Astrocyte (in vitro differentiated cells and primary cell): ENCODE measurements at regions not wholly inside any gene's neighbourhood (a gene's known extent, or its start where the extent isn't known, plus 50 kb on each side); places are given as distances from the start of the nearest gene placed in this dataset.

ENCODE experiments used
- EZH2 ChIP-seq: IDR thresholded peaks from 2 replicates; pipeline ENCODE4 v1.6.1; 2012; ENCODE audit warnings: mild to moderate bottlenecking, low read length, inconsistent platforms; ENCODE audit not compliant: insufficient read depth
- TF ChIP-seq, protein P1 (sequence below): IDR thresholded peaks from 2 replicates; pipeline ENCODE4 v1.5.1; 2011; ENCODE audit warnings: low read depth, mild to moderate bottlenecking, inconsistent platforms, low read length, moderate library complexity; ENCODE audit not compliant: insufficient read depth

DNA sequence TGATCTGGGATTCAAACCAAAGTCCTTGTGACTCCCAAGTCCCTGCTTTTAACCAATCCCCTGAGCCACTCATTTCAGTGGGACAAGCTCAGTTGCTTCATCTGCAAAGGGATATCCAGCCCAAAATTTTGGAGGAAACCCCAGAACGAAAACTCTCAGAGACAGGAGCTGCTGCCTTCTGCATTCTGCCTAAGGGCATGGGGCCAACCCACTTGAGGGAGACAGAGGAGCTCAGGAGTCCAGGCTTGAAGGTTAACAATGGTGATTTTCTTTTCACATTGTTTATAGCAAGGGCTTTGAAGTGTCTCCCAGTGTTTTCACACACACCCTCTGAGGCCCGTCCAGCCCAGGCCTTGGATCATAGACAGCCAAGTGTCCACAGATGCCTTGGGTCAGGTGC, 148.1 kb upstream of the CTTNBP2NL start:
- TF ChIP-seq, protein P1, sequence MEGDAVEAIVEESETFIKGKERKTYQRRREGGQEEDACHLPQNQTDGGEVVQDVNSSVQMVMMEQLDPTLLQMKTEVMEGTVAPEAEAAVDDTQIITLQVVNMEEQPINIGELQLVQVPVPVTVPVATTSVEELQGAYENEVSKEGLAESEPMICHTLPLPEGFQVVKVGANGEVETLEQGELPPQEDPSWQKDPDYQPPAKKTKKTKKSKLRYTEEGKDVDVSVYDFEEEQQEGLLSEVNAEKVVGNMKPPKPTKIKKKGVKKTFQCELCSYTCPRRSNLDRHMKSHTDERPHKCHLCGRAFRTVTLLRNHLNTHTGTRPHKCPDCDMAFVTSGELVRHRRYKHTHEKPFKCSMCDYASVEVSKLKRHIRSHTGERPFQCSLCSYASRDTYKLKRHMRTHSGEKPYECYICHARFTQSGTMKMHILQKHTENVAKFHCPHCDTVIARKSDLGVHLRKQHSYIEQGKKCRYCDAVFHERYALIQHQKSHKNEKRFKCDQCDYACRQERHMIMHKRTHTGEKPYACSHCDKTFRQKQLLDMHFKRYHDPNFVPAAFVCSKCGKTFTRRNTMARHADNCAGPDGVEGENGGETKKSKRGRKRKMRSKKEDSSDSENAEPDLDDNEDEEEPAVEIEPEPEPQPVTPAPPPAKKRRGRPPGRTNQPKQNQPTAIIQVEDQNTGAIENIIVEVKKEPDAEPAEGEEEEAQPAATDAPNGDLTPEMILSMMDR = no peak
- TF ChIP-seq EZH2 = no peak
